ENCODE measurements at regions not wholly inside any gene's neighbourhood (a gene's known extent, or its start where the extent isn't known, plus 50 kb on each side); places are given as distances from the start of the nearest gene placed in this dataset.
A peak's percentile ranks its signal among the peaks of the same experiment; 100 is the strongest.

- no peaks in the 10 kb centered on the region for H3K36me3 Mint-ChIP-seq (ENCODE audit: low read depth)
- H3K4me1 Mint-ChIP-seq: no peaks in the 10 kb centered on the region
- peaks cover 3% of the 10 kb centered on the region for H3K9me3 Mint-ChIP-seq
- no peak overlapping the region for H3K27ac Mint-ChIP-seq
- no peak overlapping the region for H3K4me3 Mint-ChIP-seq
- no peak for TF ChIP-seq CTCF (IDR thresholded peaks at IDR 0.05; ENCODE audit: unreplicated experiment in 3 of 3)
- peaks cover 7% of the 10 kb centered on the region for H3K27me3 Mint-ChIP-seq (ENCODE audit: low read depth)
Observed at GRCh38 chr9:2979957-2980610, 136.2 kb upstream of the PUM3 start.

GRCh38 chr9:2972475-2972874 is 128.6 kb upstream of the PUM3 start:
- peaks cover 8% of the 10 kb centered on the region for H3K36me3 Mint-ChIP-seq (ENCODE audit: low read depth)
- H3K4me3 Mint-ChIP-seq: no peak overlapping the region
- H3K27me3 Mint-ChIP-seq (ENCODE audit: low read depth): peaks cover 3% of the 10 kb centered on the region
- H3K27ac Mint-ChIP-seq: no peak overlapping the region
- TF ChIP-seq CTCF (IDR thresholded peaks at IDR 0.05; ENCODE audit: unreplicated experiment in 3 of 3): no peak
- peaks cover 34% of the 10 kb centered on the region for H3K9me3 Mint-ChIP-seq
- H3K4me1 Mint-ChIP-seq: no peaks in the 10 kb centered on the region

- H3K36me3 Mint-ChIP-seq (ENCODE audit: low read depth): peaks cover 8% of the 10 kb centered on the region
- no peak for TF ChIP-seq CTCF (IDR thresholded peaks at IDR 0.05; ENCODE audit: unreplicated experiment in 3 of 3)
- peaks cover 8% of the 10 kb centered on the region for H3K4me1 Mint-ChIP-seq
- no peak overlapping the region for H3K4me3 Mint-ChIP-seq
- peaks cover 3% of the 10 kb centered on the region for H3K27me3 Mint-ChIP-seq (ENCODE audit: low read depth)
- no peak overlapping the region for H3K27ac Mint-ChIP-seq
- H3K9me3 Mint-ChIP-seq: peaks cover 34% of the 10 kb centered on the region
Observed at GRCh38 chr9:2970864-2971263, 127.0 kb upstream of the PUM3 start.

- Mint-ChIP-seq H3K27ac (peak overlapping the region in 1 of 3 experiments; percentile 63), H3K4me1 (peaks cover 28% of the 10 kb centered on the region), H3K4me3 (no peak overlapping the region), H3K9me3 (peaks cover 23% of the 10 kb centered on the region), H3K36me3 (ENCODE audit: low read depth) (peaks cover 8% of the 10 kb centered on the region), H3K27me3 (ENCODE audit: low read depth) (no peaks in the 10 kb centered on the region)
- no peak for TF ChIP-seq CTCF (IDR thresholded peaks at IDR 0.05; ENCODE audit: unreplicated experiment in 3 of 3)
Observed at GRCh38 chr9:2967766-2968165, 123.9 kb upstream of the PUM3 start.

- Mint-ChIP-seq H3K9me3 (peaks cover 12% of the 10 kb centered on the region), H3K4me1 (peaks cover 32% of the 10 kb centered on the region), H3K27ac (peak overlapping the region in 2 of 3 experiments; percentile 69 to 74), H3K36me3 (ENCODE audit: low read depth) (no peaks in the 10 kb centered on the region), H3K4me3 (no peak overlapping the region), H3K27me3 (ENCODE audit: low read depth) (no peaks in the 10 kb centered on the region)
- TF ChIP-seq CTCF (IDR thresholded peaks at IDR 0.05; ENCODE audit: unreplicated experiment in 3 of 3): no peak
Observed at GRCh38 chr9:2966565-2967300, 122.8 kb upstream of the PUM3 start.
